HCT116 (cell line): ENCODE measurements at regions not wholly inside any gene's neighbourhood (a gene's known extent, or its start where the extent isn't known, plus 50 kb on each side); places are given as distances from the start of the nearest gene placed in this dataset.

ENCODE experiments used
- ATF3 ChIP-seq: IDR thresholded peaks from 2 replicates; pipeline ENCODE4 v1.6.1; 2012
- CTCF ChIP-seq, 3 experiments: fragments of 200-600 bp in 1 of 3; sonication (generic) in 1 of 3; IDR thresholded peaks in 2 of 3; conservative IDR thresholded peaks in 1 of 3; 2 replicates each; pipeline ENCODE4 v1.5.1; 2012 to 2017; ENCODE audit warnings: low read depth in 2 of 3, low read length in 2 of 3, antibody characterized with exemption in 1 of 3, borderline replicate concordance in 1 of 3, control low read depth in 1 of 3, mild to moderate bottlenecking in 1 of 3, mixed read lengths in 1 of 3, mixed run types in 1 of 3, moderate library complexity in 1 of 3; ENCODE audit not compliant: insufficient read depth in 1 of 3
- EZH2 ChIP-seq: fragments of 200-600 bp; sonication (generic); IDR thresholded peaks from 2 replicates; pipeline ENCODE4 v1.6.1; 2017; ENCODE audit warnings: antibody characterized with exemption, mixed run types
- FOSL1 ChIP-seq: IDR thresholded peaks from 2 replicates; pipeline ENCODE4 v1.6.1; 2012; ENCODE audit warnings: low read depth
- POLR2A ChIP-seq: IDR thresholded peaks from 2 replicates; pipeline ENCODE4 v1.7.0; 2011; ENCODE audit warnings: borderline replicate concordance; ENCODE audit not compliant: insufficient read depth, insufficient read length; ENCODE audit errors: extremely low read depth
- POLR2AphosphoS5 ChIP-seq: IDR thresholded peaks from 2 replicates; pipeline ENCODE4 v1.6.1; 2011; ENCODE audit warnings: mild to moderate bottlenecking, low read depth, low read length, moderate library complexity
- RAD21 ChIP-seq: IDR thresholded peaks from 2 replicates; pipeline ENCODE4 v1.6.1; 2012; ENCODE audit warnings: low read depth, mild to moderate bottlenecking
- YY1 ChIP-seq: IDR thresholded peaks from 2 replicates; pipeline ENCODE4 v1.6.1; 2011; ENCODE audit warnings: low read length, low read depth, moderate library complexity, mild to moderate bottlenecking; ENCODE audit not compliant: insufficient replicate concordance; ENCODE audit errors: extremely low read depth

- no peak for TF ChIP-seq CTCF (IDR thresholded peaks at IDR 0.05 in 2 of 3, conservative IDR thresholded peaks at IDR 0.05 in 1 of 3; ENCODE audit: borderline replicate concordance in 1 of 3, insufficient read depth in 1 of 3, low read depth in 2 of 3, low read length in 2 of 3)
- no peak for TF ChIP-seq YY1
- TF ChIP-seq POLR2A = no peak
- TF ChIP-seq ATF3 = no peak
- no peak for TF ChIP-seq POLR2AphosphoS5
- TF ChIP-seq EZH2 = no peak
- TF ChIP-seq FOSL1 = no peak
- no peak for TF ChIP-seq RAD21
Observed at GRCh38 chr3:82308755-82309154, 547.3 kb upstream of the GBE1 start.
